Upper lobe of left lung (tissue), 6 donors: ENCODE measurements at regions not wholly inside any gene's neighbourhood (a gene's known extent, or its start where the extent isn't known, plus 50 kb on each side); places are given as distances from the start of the nearest gene placed in this dataset.

Experiments
- ATAC-seq, 2 donors: fragments of 200-7000 bp; cut with Tn5 transposase; one replicate each; pipeline ENCODE4 v1.9.1; 2022; ENCODE audit warnings: mild to moderate bottlenecking in 2 of 2, moderate library complexity in 2 of 2; ENCODE audit not compliant: low FRiP score in 2 of 2
- DNase-seq, 2 donors: peaks; one replicate each; pipeline ENCODE4 v3.0.0-alpha.2; 2019 to 2020
- H3K27ac ChIP-seq, 4 donors: fragments of 200-600 bp; sonication (generic); one replicate each; pipeline ENCODE4 v1.5.1; 2016 to 2019
- H3K27me3 ChIP-seq, 4 donors: fragments of 200-600 bp; sonication (generic); one replicate each; pipeline ENCODE4 v1.5.1; 2017 to 2019
- H3K36me3 ChIP-seq, 4 donors: fragments of 200-600 bp; sonication (generic); one replicate each; pipeline ENCODE4 v1.5.1; 2016 to 2019
- H3K4me1 ChIP-seq, 4 donors: fragments of 200-600 bp; sonication (generic); one replicate each; pipeline ENCODE4 v1.5.1; 2018 to 2019
- H3K4me3 ChIP-seq, 4 donors: fragments of 200-600 bp; sonication (generic); one replicate each; pipeline ENCODE4 v1.5.1; 2017 to 2019; ENCODE audit warnings: mild to moderate bottlenecking in 2 of 4, moderate library complexity in 1 of 4
- H3K9me3 ChIP-seq, 4 donors: fragments of 200-600 bp; sonication (generic); one replicate each; pipeline ENCODE4 v1.5.1; 2018 to 2019
- EP300 ChIP-seq, 4 donors: sonication (generic); formaldehyde crosslinking; IDR thresholded peaks; one replicate each; pipeline ENCODE4 v1.5.1; 2017; ENCODE audit warnings: antibody characterized with exemption in 4 of 4, control low read depth in 2 of 4
- POLR2A ChIP-seq, 4 donors: fragments of 450-650 bp; IDR thresholded peaks; one replicate each; pipeline ENCODE4 v1.5.1; 2016 to 2017; ENCODE audit warnings: antibody characterized with exemption in 4 of 4, mild to moderate bottlenecking in 2 of 4
- POLR2AphosphoS5 ChIP-seq, 2 donors: sonication (generic); formaldehyde crosslinking; IDR thresholded peaks; one replicate each; pipeline ENCODE4 v1.5.1; 2017; ENCODE audit warnings: antibody characterized with exemption in 2 of 2
- WGBS, 2 donors: methylation state at CpG; one replicate each; pipeline ENCODE4 v1.1.5; 2017 to 2018; 5-methylcytosine and 5-hydroxymethylcytosine counted together
- TF ChIP-seq, protein P1 (sequence below), 6 experiments: fragments of 450-650 bp in 4 of 6; fragments of 200-600 bp in 2 of 6; sonication (generic) in 2 of 6; IDR thresholded peaks; one replicate each; pipeline ENCODE4 v1.5.1; 2016 to 2019; ENCODE audit warnings: antibody characterized with exemption in 6 of 6
- donor health status: DM: no; HTN: no; CAD: no; lungs with moderate emphysema.
- donor health status: DM: no; HTN: yes; CAD: no; lungs with severe emphysema.

DNA sequence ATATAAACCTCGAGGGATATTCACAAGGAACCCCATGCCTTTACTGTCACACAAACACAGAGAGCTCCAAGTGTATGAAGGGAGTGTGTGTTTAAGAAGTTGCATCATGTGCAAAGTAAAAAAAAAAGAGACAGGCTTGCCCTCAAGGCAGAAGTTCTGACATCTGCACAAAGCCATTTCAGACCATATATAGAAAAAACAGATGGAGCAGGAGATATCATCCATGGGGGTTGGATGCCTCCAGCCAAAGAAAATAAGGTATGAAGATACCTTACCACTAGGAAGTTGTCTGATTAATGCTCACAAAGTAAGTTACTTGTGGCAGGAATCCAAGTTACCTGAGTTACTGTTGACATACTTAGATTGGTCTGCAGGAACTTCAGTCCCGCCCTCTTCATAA, 476.2 kb downstream of the KDM5D start:
- Histone ChIP-seq H3K36me3 (no peaks in the 10 kb centered on the region), H3K27ac (no peak overlapping the region), H3K9me3 (no peaks in the 10 kb centered on the region), H3K4me1 (no peaks in the 10 kb centered on the region), H3K27me3 (no peaks in the 10 kb centered on the region), H3K4me3 (no peak overlapping the region)
- ATAC-seq (no peak), DNase-seq (no peak)
- WGBS, 2 donors: 46% methylated on average over 2 of the region's 2 CpGs; no CpG with 5 or more reads in 1 of the 2 donors
- TF ChIP-seq POLR2AphosphoS5 (IDR thresholded peaks at IDR 0.05): no peak
- TF ChIP-seq POLR2A (IDR thresholded peaks at IDR 0.05): no peak
- TF ChIP-seq, protein P1, sequence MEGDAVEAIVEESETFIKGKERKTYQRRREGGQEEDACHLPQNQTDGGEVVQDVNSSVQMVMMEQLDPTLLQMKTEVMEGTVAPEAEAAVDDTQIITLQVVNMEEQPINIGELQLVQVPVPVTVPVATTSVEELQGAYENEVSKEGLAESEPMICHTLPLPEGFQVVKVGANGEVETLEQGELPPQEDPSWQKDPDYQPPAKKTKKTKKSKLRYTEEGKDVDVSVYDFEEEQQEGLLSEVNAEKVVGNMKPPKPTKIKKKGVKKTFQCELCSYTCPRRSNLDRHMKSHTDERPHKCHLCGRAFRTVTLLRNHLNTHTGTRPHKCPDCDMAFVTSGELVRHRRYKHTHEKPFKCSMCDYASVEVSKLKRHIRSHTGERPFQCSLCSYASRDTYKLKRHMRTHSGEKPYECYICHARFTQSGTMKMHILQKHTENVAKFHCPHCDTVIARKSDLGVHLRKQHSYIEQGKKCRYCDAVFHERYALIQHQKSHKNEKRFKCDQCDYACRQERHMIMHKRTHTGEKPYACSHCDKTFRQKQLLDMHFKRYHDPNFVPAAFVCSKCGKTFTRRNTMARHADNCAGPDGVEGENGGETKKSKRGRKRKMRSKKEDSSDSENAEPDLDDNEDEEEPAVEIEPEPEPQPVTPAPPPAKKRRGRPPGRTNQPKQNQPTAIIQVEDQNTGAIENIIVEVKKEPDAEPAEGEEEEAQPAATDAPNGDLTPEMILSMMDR (IDR thresholded peaks at IDR 0.05): no peak
- TF ChIP-seq EP300 (IDR thresholded peaks at IDR 0.05): no peak

DNA sequence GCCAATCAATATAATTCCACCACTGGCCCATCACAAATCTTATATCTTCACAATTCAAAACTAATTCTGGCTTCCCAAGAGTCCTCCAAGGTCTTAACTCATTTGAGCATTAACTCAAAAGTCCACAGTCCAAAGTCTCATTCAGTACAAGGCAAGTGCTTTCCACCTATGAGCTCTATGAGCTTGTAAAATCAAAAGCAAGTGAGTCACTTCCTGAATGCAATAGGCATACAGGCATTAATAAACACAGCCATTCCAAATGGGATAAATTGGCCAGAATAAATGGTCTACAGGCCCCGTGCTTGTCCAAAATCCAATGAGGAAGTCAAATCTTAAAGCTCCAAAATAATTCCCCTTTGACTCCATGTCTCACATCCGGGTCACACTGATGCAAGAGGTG, 479.1 kb downstream of the KDM5D start:
- Histone ChIP-seq H3K27me3 (no peaks in the 10 kb centered on the region), H3K9me3 (no peaks in the 10 kb centered on the region), H3K27ac (no peak overlapping the region), H3K36me3 (no peaks in the 10 kb centered on the region), H3K4me1 (no peaks in the 10 kb centered on the region), H3K4me3 (no peak overlapping the region)
- no peak for TF ChIP-seq EP300 (IDR thresholded peaks at IDR 0.05)
- no peak for TF ChIP-seq POLR2A (IDR thresholded peaks at IDR 0.05)
- no peak for TF ChIP-seq POLR2AphosphoS5 (IDR thresholded peaks at IDR 0.05)
- TF ChIP-seq, protein P1 (IDR thresholded peaks at IDR 0.05): no peak
- WGBS, 2 donors: no CpG with 5 or more reads among the region's 2 CpGs
- DNase-seq: no peak
- no peak for ATAC-seq

DNA sequence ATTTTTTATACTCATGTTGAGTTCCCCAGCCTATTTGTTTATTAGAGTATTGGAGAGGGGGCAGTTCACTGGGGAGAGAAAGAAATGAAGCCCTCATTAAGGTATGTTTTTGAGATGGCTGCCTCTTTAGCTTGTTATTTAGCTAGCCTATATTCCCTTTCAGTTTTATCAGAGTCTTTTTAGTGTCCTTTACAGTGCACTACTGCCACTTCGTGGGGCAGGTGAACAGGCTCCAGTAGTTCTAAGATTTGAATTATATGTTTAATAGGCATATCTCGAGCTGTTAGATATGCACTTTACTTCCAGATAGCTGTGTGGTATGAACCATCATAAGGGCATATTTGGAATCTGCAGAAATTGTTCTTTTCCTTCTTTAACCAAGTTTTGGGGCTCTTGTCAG, 482.2 kb downstream of the KDM5D start:
- Histone ChIP-seq H3K27ac (no peak overlapping the region), H3K4me1 (no peaks in the 10 kb centered on the region), H3K27me3 (no peaks in the 10 kb centered on the region), H3K36me3 (no peaks in the 10 kb centered on the region), H3K4me3 (no peak overlapping the region), H3K9me3 (no peaks in the 10 kb centered on the region)
- no peak for ATAC-seq
- whole genome bisulfite sequencing, 2 donors: 43% methylated on average over 2 of the region's 2 CpGs; no CpG with 5 or more reads in 1 of the 2 donors
- no peak for TF ChIP-seq POLR2A (IDR thresholded peaks at IDR 0.05)
- TF ChIP-seq POLR2AphosphoS5 (IDR thresholded peaks at IDR 0.05): no peak
- TF ChIP-seq, protein P1 (IDR thresholded peaks at IDR 0.05): no peak
- no peak for TF ChIP-seq EP300 (IDR thresholded peaks at IDR 0.05)
- no peak for DNase-seq

DNA sequence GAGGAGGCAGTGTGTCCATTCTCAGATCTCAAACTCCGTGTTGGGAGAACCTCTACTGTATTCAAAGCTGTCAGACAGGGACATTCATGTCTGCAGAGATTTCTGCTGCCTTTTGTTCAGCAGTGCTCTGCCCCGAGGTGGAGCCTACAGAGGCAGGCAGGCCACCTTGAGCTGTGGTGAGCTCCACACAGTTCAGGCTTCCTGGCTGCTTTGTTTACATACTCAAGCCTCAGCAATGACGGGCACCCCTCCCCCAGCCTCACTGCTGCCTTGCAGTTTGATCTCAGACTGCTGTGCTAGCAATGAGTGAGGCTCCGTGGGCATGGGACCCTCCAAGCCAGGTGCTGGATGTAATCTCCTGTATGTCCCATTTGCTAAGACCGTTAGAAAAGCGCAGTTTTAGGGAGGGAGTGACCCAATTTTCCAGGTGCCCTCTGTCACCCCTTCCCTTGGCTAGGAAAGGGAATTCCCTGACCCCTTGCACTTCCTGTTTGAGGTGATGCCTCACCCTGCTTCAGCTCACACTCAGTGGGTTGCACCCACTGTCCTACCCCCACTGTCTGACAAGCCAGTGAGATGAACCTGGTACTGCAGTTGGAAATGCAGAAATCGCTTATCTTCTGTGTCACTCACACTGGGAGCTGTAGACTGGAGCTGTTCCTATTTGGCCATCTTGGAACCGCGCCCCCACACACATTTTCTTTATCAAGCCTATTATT, 458.9 kb upstream of the HSFY2 start:
- WGBS, 2 donors: 73% methylated on average over 4 of the region's 9 CpGs; no CpG with 5 or more reads in 1 of the 2 donors

More for the DNA sequence above, 458.9 kb upstream of the HSFY2 start:
- Histone ChIP-seq H3K4me3 (no peak overlapping the region), H3K9me3 (no peaks in the 10 kb centered on the region), H3K27ac (no peak overlapping the region), H3K4me1 (no peaks in the 10 kb centered on the region), H3K36me3 (no peaks in the 10 kb centered on the region), H3K27me3 (no peaks in the 10 kb centered on the region)
- DNase-seq: no peak
- ATAC-seq: no peak
- TF ChIP-seq POLR2AphosphoS5 (IDR thresholded peaks at IDR 0.05): no peak
- TF ChIP-seq, protein P1 (IDR thresholded peaks at IDR 0.05): no peak
